ENCODE measurements at regions not wholly inside any gene's neighbourhood (a gene's known extent, or its start where the extent isn't known, plus 50 kb on each side); places are given as distances from the start of the nearest gene placed in this dataset.

DNA sequence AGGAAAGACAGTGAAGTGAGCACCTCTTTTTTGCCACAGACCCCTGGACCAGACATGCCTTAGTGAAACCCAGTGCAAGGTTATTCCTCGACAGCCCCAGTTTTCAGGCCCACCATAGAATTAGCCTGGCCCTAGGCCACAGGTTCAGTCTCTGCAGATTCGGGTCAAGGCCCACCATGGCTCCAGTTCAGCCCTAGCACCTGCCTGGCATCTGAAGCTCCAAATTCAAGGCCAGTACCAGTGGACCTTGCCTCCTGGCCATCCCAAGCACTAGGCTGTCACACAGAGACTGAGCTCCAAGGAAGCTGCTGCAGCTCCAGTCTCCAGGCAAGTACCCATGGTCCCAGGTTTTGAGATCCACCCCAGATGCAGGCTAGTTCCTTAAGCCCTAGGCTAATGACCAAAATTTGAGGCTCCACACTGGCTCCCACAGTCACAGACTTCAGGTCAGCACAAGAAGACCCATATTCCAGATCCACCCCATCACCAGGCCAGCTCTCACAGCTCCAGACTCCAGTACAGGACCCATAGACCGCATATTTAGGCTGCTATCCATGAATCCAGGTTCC, 877.5 kb upstream of the ADGRB3 start:
- H3K27ac ChIP-seq: no peak overlapping the region
- no peak overlapping the region for H3K4me3 ChIP-seq (ENCODE audit: low read depth, low read length)
- no peaks in the 10 kb centered on the region for H3K36me3 ChIP-seq (replicated peaks)
- TF ChIP-seq, protein P1, sequence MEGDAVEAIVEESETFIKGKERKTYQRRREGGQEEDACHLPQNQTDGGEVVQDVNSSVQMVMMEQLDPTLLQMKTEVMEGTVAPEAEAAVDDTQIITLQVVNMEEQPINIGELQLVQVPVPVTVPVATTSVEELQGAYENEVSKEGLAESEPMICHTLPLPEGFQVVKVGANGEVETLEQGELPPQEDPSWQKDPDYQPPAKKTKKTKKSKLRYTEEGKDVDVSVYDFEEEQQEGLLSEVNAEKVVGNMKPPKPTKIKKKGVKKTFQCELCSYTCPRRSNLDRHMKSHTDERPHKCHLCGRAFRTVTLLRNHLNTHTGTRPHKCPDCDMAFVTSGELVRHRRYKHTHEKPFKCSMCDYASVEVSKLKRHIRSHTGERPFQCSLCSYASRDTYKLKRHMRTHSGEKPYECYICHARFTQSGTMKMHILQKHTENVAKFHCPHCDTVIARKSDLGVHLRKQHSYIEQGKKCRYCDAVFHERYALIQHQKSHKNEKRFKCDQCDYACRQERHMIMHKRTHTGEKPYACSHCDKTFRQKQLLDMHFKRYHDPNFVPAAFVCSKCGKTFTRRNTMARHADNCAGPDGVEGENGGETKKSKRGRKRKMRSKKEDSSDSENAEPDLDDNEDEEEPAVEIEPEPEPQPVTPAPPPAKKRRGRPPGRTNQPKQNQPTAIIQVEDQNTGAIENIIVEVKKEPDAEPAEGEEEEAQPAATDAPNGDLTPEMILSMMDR (IDR thresholded peaks at IDR 0.05; ENCODE audit: low read depth, low read length, missing control alignments): no peak
- DNase-seq: no peak
- H3K27me3 ChIP-seq (replicated peaks): no peaks in the 10 kb centered on the region
- in situ Hi-C loops (cut with HindIII; ENCODE audit: low pct_ligation_motif_present, low sequenced_read_pairs): no loop called here

- no peak overlapping the region for H3K27ac ChIP-seq
- DNase-seq: no peak
- in situ Hi-C loops (cut with HindIII; ENCODE audit: low pct_ligation_motif_present, low sequenced_read_pairs): no loop called here
- no peaks in the 10 kb centered on the region for H3K27me3 ChIP-seq (replicated peaks)
- TF ChIP-seq, protein P1 (IDR thresholded peaks at IDR 0.05; ENCODE audit: low read depth, low read length, missing control alignments): no peak
- no peak overlapping the region for H3K4me3 ChIP-seq (ENCODE audit: low read depth, low read length)
- H3K36me3 ChIP-seq (replicated peaks): no peaks in the 10 kb centered on the region
Measured at GRCh38 chr6:67748521-67748920, 886.6 kb upstream of the ADGRB3 start.

- H3K27me3 ChIP-seq (replicated peaks): no peaks in the 10 kb centered on the region
- in situ Hi-C loops (cut with HindIII; ENCODE audit: low pct_ligation_motif_present, low sequenced_read_pairs): no loop called here
- peak overlapping the region; percentile 0 for H3K27ac ChIP-seq
- TF ChIP-seq, protein P1 (IDR thresholded peaks at IDR 0.05; ENCODE audit: low read depth, low read length, missing control alignments): no peak
- no peak for DNase-seq
- no peak overlapping the region for H3K4me3 ChIP-seq (ENCODE audit: low read depth, low read length)
- H3K36me3 ChIP-seq (replicated peaks): no peaks in the 10 kb centered on the region
Measured at GRCh38 chr6:67736816-67737215, 898.3 kb upstream of the ADGRB3 start.

DNA sequence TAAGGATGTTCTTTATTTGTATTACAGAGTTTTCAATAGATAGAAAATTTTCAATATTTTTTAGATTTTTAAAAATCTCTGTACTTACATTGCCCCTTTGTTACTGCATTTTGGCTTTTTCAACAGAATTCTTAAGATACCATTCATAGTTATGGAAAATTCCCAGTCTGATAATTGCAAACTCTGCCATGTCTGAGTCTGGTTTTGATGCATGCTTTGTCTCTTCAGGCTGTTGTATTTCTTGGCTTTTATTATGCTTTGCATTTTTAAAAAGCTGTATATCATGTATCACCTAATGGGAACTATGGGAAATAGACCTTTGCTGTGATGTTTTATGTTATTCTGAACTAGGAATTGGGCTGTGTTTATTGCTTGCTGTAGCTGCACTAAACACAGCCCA, 898.9 kb upstream of the ADGRB3 start:
- DNase-seq: no peak
- in situ Hi-C loops (cut with HindIII; ENCODE audit: low pct_ligation_motif_present, low sequenced_read_pairs): no loop called here
- Histone ChIP-seq H3K36me3 (replicated peaks) (no peaks in the 10 kb centered on the region), H3K4me3 (ENCODE audit: low read depth, low read length) (no peak overlapping the region), H3K27me3 (replicated peaks) (no peaks in the 10 kb centered on the region), H3K27ac (peak overlapping the region; percentile 0)
- TF ChIP-seq, protein P1 (IDR thresholded peaks at IDR 0.05; ENCODE audit: low read depth, low read length, missing control alignments): no peak

- Histone ChIP-seq H3K4me3 (ENCODE audit: low read depth, low read length) (no peak overlapping the region), H3K36me3 (replicated peaks) (no peaks in the 10 kb centered on the region), H3K27me3 (replicated peaks) (no peaks in the 10 kb centered on the region), H3K27ac (no peak overlapping the region)
- no peak for DNase-seq
- in situ Hi-C loops (cut with HindIII; ENCODE audit: low pct_ligation_motif_present, low sequenced_read_pairs): no loop called here
- TF ChIP-seq, protein P1 (IDR thresholded peaks at IDR 0.05; ENCODE audit: low read depth, low read length, missing control alignments): no peak
Measured at GRCh38 chr6:67735623-67736022, 899.5 kb upstream of the ADGRB3 start.

- DNase-seq: no peak
- Histone ChIP-seq H3K27ac (no peak overlapping the region), H3K27me3 (replicated peaks) (no peaks in the 10 kb centered on the region), H3K36me3 (replicated peaks) (no peaks in the 10 kb centered on the region), H3K4me3 (ENCODE audit: low read depth, low read length) (no peak overlapping the region)
- in situ Hi-C loops (cut with HindIII; ENCODE audit: low pct_ligation_motif_present, low sequenced_read_pairs): no loop called here
- TF ChIP-seq, protein P1 (IDR thresholded peaks at IDR 0.05; ENCODE audit: low read depth, low read length, missing control alignments): no peak
Measured at GRCh38 chr6:67722861-67723261, 912.2 kb upstream of the ADGRB3 start.

All from brain microvascular endothelial cell (primary cell).